ENCODE measurements at regions not wholly inside any gene's neighbourhood (a gene's known extent, or its start where the extent isn't known, plus 50 kb on each side); places are given as distances from the start of the nearest gene placed in this dataset.

- TF ChIP-seq CTCF (IDR thresholded peaks at IDR 0.05) = no peak
- TF ChIP-seq POLR2A (IDR thresholded peaks at IDR 0.05) = no peak
Observed at GRCh38 chr2:228239207-228239906, 57.9 kb upstream of the SPHKAP start.
